Transverse colon (tissue), 3 donors: ENCODE measurements at regions not wholly inside any gene's neighbourhood (a gene's known extent, or its start where the extent isn't known, plus 50 kb on each side); places are given as distances from the start of the nearest gene placed in this dataset.

Experiments used
- CTCF ChIP-seq, 5 experiments: fragments of 200-600 bp in 3 of 5; fragments of 450-650 bp in 2 of 5; sonication (generic) in 3 of 5; IDR thresholded peaks; 1 replicate in 2 of 5; 2 replicates in 3 of 5; pipeline ENCODE4 v1.5.1; 2016 to 2017; ENCODE audit warnings: antibody characterized with exemption in 5 of 5, inconsistent platforms in 3 of 5, mild to moderate bottlenecking in 2 of 5, moderate library complexity in 1 of 5
- POLR2A ChIP-seq: fragments of 450-650 bp; IDR thresholded peaks from one replicate; pipeline ENCODE4 v1.6.1; 2016; ENCODE audit warnings: antibody characterized with exemption, mild to moderate bottlenecking, moderate library complexity

- TF ChIP-seq POLR2A (no peak), CTCF (IDR thresholded peaks at IDR 0.05) (no peak)
Observed at GRCh38 chr22:44368611-44369292, 56.0 kb upstream of the SHISAL1 start.
